VCaP (cell line): ENCODE measurements at regions not wholly inside any gene's neighbourhood (a gene's known extent, or its start where the extent isn't known, plus 50 kb on each side); places are given as distances from the start of the nearest gene placed in this dataset.
A peak's percentile ranks its signal among the peaks of the same experiment; 100 is the strongest.

Experiments used
- H3K27ac ChIP-seq: fragments of 450-650 bp; 2 replicates; pipeline ENCODE4 v1.5.1; 2017
- TF ChIP-seq, protein P1 (sequence below): fragments of 450-650 bp; conservative IDR thresholded peaks from 2 replicates; pipeline ENCODE4 v1.5.1; 2017; ENCODE audit warnings: mild to moderate bottlenecking, moderate library complexity

DNA sequence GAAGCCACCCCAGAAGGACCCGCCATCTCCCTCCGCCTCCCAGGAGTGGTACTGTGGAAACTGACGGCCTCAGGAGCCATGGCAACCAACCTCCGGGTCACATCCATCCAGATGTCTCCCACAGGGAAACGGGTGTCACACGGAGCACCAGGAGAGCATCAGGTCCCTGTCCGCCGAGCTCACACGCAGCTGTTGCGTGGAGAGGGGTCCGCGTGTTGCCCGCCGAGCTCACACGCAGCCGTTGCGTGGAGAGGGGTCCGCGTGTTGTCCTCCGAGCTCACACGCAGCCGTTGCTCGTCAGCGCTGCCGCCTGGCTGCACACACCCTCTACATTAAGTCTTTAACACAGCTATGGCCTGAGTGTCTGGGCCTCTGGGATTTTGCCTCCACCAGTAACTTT, 311.1 kb upstream of the SHH start:
- TF ChIP-seq, protein P1, sequence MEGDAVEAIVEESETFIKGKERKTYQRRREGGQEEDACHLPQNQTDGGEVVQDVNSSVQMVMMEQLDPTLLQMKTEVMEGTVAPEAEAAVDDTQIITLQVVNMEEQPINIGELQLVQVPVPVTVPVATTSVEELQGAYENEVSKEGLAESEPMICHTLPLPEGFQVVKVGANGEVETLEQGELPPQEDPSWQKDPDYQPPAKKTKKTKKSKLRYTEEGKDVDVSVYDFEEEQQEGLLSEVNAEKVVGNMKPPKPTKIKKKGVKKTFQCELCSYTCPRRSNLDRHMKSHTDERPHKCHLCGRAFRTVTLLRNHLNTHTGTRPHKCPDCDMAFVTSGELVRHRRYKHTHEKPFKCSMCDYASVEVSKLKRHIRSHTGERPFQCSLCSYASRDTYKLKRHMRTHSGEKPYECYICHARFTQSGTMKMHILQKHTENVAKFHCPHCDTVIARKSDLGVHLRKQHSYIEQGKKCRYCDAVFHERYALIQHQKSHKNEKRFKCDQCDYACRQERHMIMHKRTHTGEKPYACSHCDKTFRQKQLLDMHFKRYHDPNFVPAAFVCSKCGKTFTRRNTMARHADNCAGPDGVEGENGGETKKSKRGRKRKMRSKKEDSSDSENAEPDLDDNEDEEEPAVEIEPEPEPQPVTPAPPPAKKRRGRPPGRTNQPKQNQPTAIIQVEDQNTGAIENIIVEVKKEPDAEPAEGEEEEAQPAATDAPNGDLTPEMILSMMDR, result no peak

DNA sequence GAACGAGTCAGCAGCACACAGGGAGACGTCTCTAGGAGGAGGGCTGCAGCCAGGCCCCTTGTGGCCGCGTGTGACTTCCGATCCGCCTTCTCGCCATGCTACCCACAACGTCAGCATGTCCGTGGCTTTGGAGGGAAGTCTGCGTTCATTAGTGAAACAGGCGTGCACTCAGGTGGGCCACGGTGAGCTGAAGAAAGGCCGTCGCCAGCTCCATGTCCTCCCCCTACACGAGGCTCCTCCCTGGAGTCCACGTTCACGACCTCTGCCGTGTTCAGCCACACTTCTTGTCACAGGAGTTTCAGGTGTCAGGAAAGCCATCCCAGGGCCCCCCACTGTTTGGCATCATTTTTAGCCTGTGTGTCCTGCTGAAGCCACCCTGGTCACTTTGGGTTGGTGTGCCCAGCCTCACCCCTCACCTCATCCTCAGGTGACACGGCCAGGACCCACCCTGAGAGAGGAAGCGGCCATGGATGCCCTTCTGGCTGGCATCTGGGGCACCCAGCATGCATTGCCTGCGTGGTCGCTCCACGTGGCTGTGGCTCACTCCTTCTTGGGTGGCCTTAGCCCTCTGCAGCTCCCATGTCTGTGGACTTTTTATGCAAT, 310.6 kb upstream of the SHH start:
- H3K27ac ChIP-seq, result no peak overlapping the region
- TF ChIP-seq, protein P1, result no peak

More for the DNA sequence above, 311.1 kb upstream of the SHH start:
- H3K27ac ChIP-seq, result no peak overlapping the region

DNA sequence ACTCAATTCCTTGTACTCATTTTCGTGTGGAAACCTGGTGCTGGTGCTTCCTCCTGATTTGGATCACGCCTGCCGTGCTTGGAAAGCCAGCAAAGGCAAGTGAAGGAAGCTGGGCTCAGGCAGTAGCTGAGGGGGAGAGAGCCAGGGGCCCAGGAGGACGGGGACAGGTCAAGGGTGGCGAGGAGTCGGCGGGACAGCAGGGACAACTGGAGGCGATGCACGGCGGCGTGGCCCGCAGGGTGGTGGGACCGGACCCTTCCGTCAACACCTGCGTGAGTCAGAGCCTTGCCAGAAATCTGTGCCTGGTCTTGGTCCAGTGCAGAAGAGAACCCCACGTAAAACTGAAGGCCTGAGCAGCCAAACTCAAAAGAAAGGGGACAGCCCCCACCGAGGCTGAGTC, 309.7 kb upstream of the SHH start:
- H3K27ac ChIP-seq, result no peak overlapping the region
- TF ChIP-seq, protein P1, result no peak

DNA sequence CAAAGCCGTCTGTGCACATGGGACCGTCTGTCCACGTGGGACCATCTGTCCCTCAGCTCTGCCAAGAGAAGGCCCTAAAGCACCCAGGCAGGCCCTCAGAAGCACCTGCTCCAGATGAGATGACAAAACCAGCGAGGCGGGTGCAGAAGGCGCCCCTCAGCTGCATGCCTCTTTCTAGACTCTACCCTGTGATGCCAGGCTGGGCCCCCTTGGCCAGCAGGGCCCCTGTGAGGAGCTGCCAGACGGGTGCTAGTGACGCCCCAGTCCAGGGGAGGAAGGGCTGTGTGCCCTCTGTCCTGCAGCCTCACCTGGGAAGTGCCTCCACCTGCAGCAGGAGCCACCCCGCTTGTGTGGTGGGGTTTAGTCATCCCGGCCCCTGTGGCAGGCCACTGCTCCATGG, 309.2 kb upstream of the SHH start:
- no peak overlapping the region for H3K27ac ChIP-seq
- TF ChIP-seq, protein P1, result no peak

GRCh38 chr7:156120552-156120951, 308.3 kb upstream of the SHH start:
- TF ChIP-seq, protein P1, result no peak
- H3K27ac ChIP-seq, result no peak overlapping the region

DNA sequence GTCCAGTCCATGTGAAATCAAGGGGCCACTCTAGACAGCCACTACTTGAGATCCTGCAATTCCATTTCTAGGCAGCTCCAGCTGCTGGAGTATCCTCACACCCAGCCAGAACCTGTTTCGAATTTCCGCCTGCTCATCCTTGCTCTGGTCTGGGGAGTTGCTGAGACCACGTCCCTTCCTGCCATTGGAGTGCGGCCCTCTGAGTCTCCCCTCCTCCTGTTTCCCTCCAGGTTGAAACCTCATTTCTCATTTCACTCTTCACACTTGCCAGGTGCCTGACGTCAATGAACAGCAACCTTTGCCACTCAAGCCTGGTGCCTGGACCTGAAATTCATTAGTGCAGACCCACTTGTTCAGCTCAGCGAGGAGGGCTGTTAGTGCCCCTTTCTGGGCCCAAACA, 307.5 kb upstream of the SHH start:
- TF ChIP-seq, protein P1, result no peak
- H3K27ac ChIP-seq, result no peak overlapping the region

DNA sequence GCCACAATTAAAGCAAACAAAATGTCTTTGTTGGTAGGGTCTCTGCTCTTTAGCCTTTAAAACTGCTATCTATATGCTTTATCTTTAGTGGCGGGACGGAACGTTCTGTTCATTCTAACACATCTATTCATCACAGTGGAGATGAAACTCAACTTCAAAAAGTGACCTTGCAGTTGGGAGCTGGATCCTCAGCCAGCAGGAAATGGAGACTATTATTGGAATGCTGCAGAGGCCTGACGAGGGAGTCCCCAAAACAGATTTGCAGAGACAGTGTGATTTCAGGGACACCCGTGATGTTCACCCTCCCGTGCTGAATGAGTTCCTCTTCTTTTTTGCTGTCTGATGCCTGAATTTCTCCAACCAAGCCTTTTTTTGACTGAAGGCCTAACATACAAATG, 306.0 kb upstream of the SHH start:
- TF ChIP-seq, protein P1, result no peak
- peak overlapping the region; percentile 26; the same call in 1 of the 2 replicates for H3K27ac ChIP-seq
